GDM1 (cell line): ENCODE measurements at regions not wholly inside any gene's neighbourhood (a gene's known extent, or its start where the extent isn't known, plus 50 kb on each side); places are given as distances from the start of the nearest gene placed in this dataset.

Experiments used
- DNase-seq: peaks from one replicate; lab custom pipeline; 2025; lab: John Stamatoyannopoulos, UW

DNA sequence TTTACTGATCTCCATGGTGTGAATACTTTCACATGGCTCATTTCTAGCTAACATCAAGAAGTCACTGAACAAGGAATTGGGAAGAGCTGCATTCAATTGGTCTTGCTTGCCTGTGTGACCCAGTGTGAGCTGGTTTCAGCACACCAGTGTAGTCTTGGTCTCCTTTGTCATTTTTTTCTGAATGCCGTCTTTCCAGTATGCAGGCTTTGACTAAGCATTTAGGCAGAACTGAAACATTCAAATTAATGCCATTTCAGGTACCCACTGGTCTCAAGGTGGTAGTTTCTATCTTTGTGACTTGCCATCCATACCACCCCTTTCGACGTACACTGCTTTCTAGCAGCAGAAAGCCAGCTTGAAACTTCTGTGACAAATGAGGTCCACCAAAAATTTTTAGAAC, 550.5 kb upstream of the BOD1L1 start:
- no peak for DNase-seq

DNA sequence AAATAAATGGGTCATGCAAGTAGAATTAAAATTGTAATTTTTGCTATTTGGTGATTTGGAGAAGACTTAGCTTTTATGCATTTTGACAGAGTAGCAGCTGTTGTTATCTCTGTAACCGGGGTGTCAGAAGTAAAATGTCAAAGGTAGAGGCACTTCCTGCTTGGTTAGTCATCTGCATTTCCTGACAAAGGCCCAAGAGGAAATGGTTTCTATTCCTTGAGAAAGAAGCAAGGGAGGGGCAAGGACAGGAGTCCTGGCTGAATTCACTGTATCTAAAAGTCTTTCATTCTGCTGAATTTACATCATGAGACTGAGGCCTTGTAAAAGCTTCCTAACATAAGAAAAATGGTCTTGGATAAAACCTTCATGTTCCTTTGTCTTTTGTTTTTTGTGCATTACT, 550.9 kb upstream of the BOD1L1 start:
- peak; percentile 47 for DNase-seq

DNA sequence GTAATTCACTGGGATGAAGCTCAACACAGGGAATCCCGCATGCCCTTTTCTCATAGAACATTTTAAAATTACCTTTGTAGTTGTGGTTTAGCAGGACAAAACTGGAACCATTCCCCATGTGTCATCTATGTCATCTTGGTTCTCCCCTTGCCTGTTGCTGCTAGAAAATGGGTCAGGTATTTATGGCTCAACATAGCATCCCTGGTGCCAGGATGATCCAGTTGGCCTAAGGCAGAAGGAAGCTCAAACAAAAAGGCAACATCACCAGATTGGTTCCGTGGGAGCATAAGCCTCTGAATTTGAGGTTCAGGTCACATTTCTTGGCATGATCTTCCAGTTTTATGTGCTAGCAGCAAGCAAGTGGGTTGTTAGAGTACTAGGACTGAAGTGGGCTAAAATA, 552.6 kb upstream of the BOD1L1 start:
- DNase-seq: no peak

DNA sequence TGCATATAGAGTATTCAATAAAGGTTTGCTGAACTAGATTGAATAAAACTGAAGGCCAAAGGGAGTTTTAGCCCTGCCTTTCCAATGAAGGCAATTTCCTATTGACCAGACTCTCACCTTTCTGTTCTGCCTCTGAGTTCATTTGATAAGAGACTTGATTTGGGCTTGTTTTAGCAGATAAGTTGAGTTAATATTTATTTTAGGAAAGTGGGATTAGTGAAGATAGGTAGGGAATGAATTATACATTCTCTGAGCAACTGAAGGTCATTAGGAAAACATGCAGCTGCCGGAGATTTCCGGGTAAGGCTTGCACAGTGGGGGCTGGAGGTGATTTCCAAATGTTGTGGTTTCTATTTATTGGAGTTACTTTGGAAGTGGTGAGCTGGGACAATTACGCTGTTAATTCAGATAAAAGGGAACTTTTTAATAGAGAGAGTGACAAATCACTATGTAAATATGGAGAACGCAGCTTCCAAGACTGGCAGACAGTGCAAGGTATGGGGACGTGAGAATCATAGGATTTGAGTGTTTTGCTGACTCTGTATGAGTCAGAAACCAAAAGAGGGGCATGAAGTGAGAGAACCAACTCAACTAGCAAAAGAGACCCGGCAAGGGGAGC, 553.6 kb upstream of the BOD1L1 start:
- DNase-seq: no peak

DNA sequence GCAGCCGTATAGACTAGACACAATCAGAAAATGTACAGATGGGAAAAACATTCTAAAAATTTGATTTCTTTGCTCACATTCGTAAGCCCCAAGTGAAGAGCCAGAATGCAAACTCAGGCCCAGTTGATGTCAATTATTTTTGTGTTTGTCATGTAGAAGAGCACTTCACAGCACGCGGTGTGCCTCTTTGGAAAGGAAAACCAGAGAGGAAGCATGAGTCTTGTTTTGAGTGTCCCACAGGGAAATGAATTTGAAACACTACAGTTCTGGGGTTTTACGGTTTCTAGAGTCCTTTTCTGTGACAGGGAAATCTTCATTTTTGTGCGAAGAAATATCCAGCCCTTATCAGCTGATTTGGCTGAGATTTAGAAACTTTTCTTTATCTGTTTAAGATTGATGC, 554.6 kb upstream of the BOD1L1 start:
- no peak for DNase-seq

DNA sequence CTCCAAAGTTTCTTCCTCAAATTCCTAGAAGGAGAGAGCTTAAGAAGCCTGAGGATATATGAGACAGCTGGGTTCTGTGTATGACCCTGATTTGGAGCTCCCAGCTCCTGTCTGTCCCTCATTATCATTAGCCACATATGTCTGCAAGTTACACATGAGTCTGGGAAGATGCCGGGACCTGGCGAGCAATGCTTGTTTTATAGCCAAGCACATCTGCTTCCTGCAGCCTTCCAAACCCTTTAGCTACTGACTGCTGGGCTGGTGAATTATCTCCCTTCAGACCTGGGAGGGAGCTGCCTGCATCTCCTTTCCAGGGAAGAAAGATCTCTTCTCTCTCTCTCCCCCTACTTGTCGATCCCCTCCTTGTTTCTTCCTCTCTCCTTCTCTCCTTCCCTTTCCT, 556.7 kb upstream of the BOD1L1 start:
- DNase-seq: peak; percentile 7

DNA sequence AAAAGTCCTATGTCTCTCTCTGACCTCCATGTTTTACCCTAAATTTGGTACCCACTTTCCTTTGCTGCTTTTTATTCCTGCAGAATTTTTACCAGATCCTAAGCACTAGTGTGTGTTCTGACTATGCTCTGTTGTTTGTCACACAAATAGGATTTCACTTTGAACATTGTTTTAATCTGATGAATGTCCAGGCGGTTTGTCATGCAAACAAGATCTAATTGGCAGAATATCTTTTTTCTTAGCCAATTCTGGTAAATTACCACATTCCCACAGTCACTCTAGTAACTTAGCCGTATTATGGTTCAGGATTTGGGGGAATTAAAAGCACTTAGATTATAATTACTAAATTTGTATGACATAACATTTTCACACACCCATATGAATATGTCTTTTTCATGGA, 557.2 kb upstream of the BOD1L1 start:
- no peak for DNase-seq

DNA sequence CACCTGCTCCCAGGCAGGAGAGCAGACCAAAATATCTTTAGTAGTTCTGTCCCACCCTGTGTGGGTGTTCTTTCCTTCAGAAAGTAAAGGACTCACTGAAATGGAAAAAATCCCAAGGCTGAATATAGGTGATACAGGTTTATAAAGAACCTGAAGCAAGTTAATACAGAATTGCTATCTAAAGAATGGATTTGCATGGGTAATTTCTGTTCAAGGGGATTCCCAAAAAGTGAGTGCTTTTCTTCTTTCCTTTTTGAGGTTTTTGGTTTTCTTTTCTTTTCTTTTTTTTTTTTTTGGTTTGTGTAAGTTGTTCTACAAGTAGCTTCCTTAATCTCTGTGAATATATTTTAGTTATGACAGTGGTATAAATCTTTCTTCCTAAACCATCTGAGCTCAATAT, 560.7 kb upstream of the BOD1L1 start:
- no peak for DNase-seq

DNA sequence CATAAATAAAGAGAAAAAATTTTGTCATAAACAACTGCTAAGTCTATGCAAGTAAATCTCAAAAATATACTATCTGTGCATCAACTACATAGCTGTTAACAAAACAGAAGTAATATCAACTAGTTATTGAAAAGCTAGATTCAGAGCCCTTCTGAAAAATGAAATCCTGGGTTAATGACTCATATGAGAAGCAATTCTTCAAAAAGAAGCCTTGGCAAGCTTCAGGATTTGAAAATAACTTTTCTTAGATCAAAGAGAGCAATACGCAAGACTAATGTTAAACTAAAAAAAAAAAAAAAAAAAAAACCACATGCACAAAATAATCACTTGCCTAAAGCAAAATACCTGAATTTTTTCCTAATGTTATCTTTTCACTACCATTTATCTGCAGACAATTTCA, 566.1 kb upstream of the BOD1L1 start:
- DNase-seq: no peak

DNA sequence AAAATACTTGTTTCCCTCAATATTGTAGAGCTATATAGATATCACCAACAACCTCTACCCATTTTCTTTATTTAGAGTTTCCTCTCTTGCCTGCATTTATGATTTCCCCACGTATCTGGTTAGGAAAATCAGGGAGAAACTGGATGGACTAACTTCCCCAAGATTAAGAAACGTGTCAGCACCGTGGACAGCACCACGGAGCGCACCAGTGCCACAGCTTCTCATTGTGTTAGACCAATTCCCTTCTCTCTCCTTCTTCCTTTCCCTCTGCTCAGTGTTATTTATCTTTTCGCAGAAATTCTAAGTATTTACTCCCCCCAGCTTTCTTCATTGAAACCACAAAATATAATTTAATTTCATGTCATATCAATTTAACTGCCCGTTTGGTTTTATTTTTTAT, 568.6 kb upstream of the BOD1L1 start:
- DNase-seq: no peak

DNA sequence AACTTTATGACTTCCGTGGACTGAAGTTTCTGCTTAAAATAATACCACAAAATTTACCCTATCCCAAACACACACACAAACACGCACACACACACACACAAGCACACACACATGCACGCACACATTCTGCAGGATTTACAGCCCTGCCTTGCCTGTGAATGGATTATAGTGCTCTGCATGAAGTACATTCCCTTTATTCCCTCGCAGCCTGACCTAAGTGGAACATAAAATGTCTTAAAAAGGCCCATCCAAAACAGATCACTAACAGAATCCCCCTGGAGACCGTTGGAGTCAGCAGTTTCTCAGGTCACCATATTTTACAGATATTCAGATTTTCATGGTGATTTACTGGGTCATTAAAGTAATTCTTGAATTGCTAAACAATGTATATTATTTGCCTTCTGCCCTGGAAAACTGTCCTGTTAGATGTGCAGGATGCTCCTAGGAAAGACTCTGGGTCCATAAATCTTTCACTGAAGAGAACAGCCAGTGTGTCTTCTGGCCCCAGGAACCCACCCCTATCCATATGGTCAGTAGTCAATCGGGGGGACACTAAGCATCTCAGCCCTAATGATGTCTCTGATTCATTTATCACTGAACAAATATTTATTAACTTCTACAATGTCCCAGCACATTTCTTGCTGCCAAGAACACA, 587.7 kb upstream of the BOD1L1 start:
- no peak for DNase-seq

DNA sequence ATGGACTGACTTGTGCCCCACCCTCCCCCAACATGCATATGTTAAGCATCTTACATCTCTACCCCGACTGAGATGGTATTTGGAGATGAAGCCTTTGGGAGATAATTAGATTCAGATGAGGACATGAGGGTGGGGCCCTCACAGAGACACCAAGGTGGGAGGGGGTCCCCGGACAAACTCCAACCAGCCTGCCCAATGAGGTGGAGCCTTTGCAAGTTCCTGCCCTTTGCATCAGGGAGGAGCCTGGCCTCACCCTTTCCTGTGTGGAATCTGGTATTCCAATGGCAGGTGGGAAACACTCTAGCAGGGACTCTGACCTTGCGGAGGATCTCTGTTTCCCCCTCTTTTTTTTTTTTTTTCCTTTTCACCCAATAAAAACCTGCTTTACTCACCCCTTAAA, 589.9 kb upstream of the BOD1L1 start:
- no peak for DNase-seq

DNA sequence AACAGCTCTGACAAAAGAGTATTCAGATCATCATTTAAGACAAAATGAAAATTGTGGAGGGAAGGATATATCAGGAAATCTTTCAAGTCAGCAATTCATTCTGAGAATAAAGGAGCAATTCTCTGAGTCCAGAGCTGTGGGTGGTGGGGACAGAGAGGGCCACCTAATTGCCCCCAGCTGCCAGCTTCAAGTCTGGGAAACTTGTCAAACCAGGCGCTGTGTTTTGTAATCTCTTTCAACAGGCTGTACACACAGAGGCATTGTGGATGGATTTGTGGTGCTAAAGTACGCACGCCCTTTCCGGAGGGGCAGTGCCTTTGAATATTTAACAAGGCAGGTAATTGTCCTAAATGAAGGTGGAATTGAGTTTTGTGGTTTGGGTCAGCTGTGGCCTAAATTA, 591.1 kb upstream of the BOD1L1 start:
- no peak for DNase-seq

DNA sequence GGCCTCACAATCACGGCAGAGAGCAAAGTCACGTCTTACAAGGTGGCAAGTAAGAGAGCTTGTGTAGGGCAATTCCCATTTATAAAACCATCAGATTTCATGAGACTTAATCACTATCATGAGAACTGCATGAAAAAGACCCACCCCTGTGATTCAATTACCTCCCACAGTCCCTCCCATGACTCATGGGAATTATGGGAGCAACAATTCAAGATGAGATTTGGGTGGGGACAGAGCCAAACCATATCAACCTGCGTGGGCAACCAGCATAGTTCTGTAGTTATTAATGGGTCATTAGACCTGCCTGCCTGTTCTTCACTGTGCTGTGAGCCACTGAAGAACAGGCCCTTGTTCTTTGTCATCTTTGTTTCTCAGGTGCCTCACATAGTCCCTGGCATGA, 593.7 kb upstream of the BOD1L1 start:
- no peak for DNase-seq

DNA sequence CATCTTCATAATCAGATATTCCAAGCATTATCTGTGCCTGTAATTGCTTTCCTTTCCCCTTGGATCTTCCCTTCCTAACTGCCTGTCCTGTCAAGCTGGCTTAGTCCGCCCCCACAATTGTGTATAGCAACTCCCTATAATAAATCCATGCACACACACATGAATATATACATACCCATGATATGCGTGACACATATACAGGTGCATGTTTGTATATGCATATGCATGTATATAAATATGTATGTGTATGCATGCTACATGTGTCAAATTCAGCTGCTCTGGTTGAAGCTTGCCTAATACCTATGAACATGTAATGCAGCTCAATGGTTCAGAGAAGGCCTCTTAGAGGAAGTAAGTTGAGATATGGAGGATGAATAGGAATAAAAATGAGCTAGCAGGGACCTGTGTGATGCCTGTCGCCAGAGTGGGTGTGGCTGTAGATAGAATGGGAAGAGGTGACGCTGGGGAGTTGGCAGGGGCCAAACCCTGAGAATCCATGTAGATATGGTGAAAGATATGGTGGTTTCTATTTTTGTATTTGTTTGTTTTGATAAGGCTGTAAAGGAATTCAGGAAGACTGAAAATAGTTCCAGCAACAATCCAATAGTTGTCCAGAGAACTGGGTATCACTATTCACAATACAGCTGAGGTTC, 595.0 kb upstream of the BOD1L1 start:
- no peak for DNase-seq

DNA sequence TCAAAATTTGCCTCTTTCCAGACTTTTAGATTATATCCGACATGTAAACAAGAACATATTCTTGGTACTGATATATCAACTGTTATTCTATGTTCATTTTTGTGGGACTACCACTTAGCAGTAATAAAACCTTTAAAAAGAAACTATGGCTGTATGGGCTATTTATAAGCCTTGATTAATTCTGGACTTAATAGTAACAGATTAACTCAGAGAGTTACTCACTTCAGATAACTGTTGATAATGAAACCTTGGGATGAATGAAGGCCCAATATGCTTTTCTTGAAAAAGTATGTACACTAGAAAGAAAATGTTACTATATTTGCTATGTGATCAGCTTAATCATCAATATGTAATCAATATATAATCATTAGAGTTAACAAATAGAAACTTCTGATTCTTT, 595.9 kb upstream of the BOD1L1 start:
- DNase-seq: no peak

DNA sequence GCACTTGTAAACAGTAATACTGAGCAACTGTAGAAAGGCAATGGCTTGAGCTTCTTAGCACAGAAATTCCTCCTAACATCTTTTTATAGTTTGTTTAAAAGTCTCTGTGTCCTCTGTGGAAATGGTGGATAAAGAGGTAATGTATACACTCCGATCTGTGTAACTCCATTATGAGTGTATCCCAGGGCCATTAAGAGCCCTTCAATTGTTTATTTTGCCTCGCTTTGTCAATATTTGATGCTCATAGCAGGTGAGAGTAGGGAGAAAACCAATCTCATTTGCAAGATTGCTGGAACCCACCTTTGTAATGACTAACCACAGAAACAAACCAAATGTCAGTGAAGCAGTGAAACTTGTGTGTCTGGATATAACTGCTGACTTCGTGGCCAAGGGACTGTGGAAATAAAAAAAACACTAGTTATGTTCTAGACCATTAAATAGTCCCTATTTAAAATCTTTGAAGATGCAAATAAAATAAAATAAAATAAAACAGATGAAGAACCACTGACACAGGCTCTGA, 598.2 kb upstream of the BOD1L1 start:
- no peak for DNase-seq

DNA sequence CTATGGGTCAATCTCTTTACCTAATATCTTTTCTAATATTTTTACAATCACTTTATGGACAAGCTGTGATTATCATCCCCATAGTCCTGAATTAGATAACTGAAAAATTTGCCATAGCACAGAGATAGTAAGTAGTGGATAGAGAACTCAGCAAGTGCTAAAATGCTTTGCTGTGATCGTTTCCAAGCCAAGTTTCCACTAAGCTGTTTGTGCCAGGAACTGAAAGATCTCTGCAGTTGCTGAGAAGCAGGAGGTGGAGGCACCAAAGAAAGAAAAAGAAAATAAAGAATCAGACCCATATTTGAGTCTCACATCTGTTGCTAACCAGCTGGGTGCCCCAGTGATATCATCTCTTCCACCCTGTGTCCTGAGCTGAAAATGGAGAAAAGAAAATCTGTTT, 605.6 kb upstream of the BOD1L1 start:
- no peak for DNase-seq

DNA sequence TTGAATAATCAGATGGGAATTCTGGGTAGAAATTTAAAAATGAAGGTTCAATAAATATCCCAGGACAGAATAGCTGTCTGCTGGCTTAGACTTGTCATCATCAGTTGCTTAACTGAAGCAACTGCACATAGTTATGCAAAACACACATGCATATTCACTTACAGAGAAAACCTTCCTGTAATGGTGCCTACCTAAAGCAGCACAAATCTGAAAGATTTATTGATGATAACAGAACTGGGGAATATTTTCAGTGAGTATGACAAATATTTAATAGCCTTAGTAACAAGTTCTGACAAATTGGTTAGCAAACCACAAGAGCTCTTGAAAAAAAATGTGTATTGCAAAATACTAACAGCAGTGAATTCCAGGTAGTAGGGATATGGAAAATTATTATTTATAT, 606.8 kb upstream of the BOD1L1 start:
- DNase-seq: no peak

DNA sequence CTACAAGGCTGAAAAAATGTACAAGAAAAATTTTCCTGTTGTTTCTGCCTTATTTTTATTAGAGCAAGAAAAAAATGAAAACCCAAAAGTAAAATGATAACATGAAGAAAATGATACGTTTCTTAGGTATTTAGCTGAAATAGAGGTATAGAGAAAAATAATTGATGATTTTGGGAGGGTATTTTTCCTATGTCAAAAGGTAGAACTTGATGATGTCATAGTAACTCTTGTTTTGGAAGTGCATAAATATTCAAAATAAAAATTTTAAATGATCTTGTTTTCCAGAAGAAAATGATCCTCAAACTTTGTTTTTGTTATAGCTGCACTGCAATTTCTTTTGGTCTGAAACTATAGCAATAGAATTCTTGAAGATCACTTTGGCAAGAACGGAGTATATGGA, 608.8 kb upstream of the BOD1L1 start:
- no peak for DNase-seq

DNA sequence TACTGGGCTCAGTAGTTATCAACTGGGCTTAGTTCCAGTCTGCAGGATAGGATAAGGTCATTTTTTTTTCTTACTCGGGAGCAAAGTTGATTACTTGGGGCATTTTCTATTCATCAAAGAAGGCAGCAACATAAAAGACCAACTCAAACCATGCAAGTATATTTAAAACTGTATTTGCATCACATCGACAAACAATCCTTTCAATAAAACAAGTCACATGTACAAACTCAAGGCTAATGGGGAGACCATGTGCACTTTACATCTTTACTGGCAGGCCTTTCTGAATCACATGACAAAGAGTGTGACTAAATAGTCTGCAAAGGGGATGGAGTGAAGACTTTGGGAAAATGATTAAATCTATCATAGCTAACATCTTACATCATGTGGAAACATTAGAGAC, 610.4 kb upstream of the BOD1L1 start:
- no peak for DNase-seq

DNA sequence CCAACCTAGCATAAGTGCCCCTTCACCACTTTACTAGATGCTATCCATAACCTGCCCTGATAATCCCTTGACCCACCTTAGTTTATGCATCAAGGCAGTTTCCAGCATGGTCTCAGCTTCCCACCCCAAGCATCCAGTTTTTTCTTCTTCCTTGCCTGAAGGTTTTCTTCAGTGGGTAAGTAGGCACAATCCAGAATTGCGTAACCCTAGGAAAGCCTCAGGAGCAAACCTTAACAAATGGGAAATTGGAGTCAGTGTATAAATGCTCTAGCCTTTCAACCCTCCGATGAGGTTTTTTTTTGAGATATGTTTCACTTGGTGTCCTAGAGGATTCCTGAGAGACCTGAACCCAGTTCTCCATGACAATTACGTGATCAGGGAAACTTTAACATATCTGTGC, 614.0 kb upstream of the BOD1L1 start:
- DNase-seq: no peak

DNA sequence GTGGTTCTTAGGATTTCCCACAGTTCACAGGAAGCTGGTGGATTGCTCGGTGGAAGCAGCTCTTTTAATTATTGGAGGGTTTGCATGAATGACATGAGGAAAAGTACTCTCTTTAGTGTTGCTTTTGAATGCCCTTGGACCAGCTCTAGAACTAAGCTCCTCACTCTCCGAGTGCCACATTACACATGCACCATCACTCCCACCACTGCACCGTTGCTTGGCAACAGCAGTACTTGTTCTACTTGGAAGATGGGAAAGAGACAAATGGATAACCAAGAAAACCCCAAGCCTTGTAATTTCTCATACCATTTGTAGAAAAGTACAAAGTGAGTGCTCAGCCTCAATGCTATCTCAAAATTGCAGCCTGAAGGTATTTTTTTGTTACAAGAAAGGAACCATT, 620.2 kb upstream of the BOD1L1 start:
- no peak for DNase-seq

DNA sequence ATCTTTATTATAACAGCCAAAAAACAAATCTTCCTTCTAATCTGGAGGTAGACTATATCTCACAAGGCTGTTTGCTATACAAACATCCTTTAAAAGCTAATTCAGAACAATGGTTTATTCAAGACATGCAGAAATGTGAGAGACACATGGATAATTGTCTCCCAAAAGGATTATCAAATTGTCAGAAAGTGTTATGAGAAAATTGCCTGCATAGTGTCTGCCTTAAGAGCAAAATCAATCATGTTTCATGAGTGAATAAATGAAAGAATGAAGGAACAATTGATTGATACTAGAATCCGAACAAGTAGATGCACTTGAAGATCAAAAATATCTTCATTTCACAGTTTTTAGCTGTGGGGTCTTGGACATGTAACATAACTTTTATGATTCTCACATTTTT, 621.7 kb upstream of the BOD1L1 start:
- no peak for DNase-seq
